ENCODE measurements at regions not wholly inside any gene's neighbourhood (a gene's known extent, or its start where the extent isn't known, plus 50 kb on each side); places are given as distances from the start of the nearest gene placed in this dataset.
A peak's percentile ranks its signal among the peaks of the same experiment; 100 is the strongest.

DNA sequence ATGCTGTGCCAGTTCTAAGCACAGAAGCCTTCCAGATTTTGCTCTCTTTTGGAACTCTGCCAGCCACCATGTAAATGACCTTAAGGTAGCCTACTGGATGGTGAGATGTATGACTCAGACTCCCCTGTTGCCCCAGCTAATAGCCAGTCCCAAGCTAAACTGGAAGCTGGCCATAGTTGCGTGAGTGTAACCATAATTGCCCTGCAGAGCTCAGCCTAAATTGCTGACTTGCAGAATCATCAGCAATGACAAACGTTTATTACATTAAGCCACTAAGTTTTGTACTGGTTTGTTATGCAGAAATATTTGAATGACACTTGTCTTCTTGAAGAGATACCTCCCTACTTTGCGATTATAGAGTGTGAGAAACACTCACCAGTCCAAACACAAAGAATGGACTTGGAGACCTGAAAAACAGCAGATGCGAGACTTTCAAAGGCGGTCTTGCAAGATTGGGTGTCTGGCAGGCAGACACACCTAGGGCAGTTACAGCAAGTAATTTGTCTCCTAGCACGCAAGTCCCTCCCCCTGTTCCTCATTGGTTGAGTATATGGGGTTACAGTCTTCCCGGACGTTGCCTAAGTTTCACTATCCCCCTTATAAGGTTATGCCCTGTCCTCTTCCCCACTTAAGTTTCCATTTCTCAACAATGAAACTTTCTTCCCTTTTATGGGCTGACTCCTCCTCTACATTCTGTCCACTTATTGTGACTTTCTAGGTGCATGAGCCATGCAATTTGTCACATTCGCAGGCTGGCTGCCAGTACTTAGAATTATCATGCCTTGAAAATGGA, 83.6 kb upstream of the XCR1 start:
- no peak overlapping the region for H3K18ac ChIP-seq (ENCODE audit: low read depth in 1 of 2, low read length in 2 of 2)
- no peak overlapping the region for H2BK15ac ChIP-seq (ENCODE audit: low read depth, poor library complexity, severe bottlenecking)
- H3K14ac ChIP-seq (ENCODE audit: low read length in 2 of 2), result no peak overlapping the region
- peak overlapping the region; percentile 10 for H3K9ac ChIP-seq (ENCODE audit: low read length)
- no peak overlapping the region for H2BK12ac ChIP-seq (ENCODE audit: low read length in 2 of 2)
- H3K4me2 ChIP-seq (ENCODE audit: low read length, poor library complexity, severe bottlenecking), result no peak overlapping the region
- no peak overlapping the region for H3K23ac ChIP-seq (ENCODE audit: low read length in 2 of 2)
- H2BK5ac ChIP-seq (ENCODE audit: low read depth, low read length, poor library complexity, severe bottlenecking), result no peak overlapping the region
- H3K9me3 ChIP-seq (ENCODE audit: control insufficient read depth, low read length), result peaks cover 9% of the 10 kb centered on the region
- no peak overlapping the region for H4K91ac ChIP-seq (ENCODE audit: low read length)
- H3K36me3 ChIP-seq (ENCODE audit: control insufficient read depth in 1 of 2, insufficient read depth in 2 of 2, low read depth in 1 of 2, low read length in 2 of 2), result no peaks in the 10 kb centered on the region
- H3K27me3 ChIP-seq (ENCODE audit: control insufficient read depth in 1 of 2, insufficient read depth in 1 of 2, low read length in 2 of 2), result no peaks in the 10 kb centered on the region
- no peak overlapping the region for H2AFZ ChIP-seq (ENCODE audit: low read depth, low read length)
- peaks cover 7% of the 10 kb centered on the region for H3K4me1 ChIP-seq (ENCODE audit: control insufficient read depth, insufficient read depth, low read depth, low read length)
- 86% methylated on average over 8 of the region's 9 CpGs for WGBS
- no peak overlapping the region for H3K4ac ChIP-seq (ENCODE audit: low read depth in 1 of 2, low read length in 2 of 2)
- H3K79me1 ChIP-seq (replicated peaks; ENCODE audit: low read length, poor library complexity, severe bottlenecking), result no peaks in the 10 kb centered on the region
- H4K8ac ChIP-seq (ENCODE audit: low read length), result no peak overlapping the region
- no peak overlapping the region for H2BK120ac ChIP-seq (ENCODE audit: low read depth, low read length)
- peak; percentile 66 for DNase-seq
- no peak overlapping the region for H3K27ac ChIP-seq (ENCODE audit: low read length, poor library complexity, severe bottlenecking)
- no peak overlapping the region for H3K4me3 ChIP-seq (ENCODE audit: insufficient read depth in 1 of 2, low read depth in 1 of 2, low read length in 2 of 2)
- no peak overlapping the region for H2AK5ac ChIP-seq (ENCODE audit: low read length, severe bottlenecking)

DNA sequence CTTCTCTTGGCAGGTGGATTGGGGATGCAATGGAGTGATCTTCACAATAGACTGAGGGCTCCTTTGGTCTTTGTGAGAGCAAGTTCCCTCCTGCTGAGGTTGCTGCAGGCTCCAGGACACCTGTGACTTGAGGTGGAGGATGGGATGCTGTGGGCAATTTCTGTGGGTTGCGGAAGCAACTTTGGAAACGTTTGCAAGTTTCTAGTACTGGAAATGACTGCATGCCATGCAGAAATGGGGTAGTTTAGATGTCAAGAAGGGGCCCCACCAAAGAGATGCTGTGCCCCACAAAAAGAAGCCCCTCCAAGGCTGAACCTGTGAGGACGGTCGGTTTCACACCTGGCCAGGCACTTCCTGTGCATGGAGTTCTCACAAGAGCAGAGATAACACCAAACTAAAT, 80.4 kb upstream of the XCR1 start:
- Histone ChIP-seq H2BK12ac (ENCODE audit: low read length in 2 of 2) (no peak overlapping the region), H4K91ac (ENCODE audit: low read length) (no peak overlapping the region), H3K9me3 (ENCODE audit: control insufficient read depth, low read length) (no peaks in the 10 kb centered on the region), H2BK5ac (ENCODE audit: low read depth, low read length, poor library complexity, severe bottlenecking) (no peak overlapping the region), H2AFZ (ENCODE audit: low read depth, low read length) (no peak overlapping the region), H2BK120ac (ENCODE audit: low read depth, low read length) (peak overlapping the region; percentile 27), H3K4me3 (ENCODE audit: insufficient read depth in 1 of 2, low read depth in 1 of 2, low read length in 2 of 2) (no peak overlapping the region), H4K8ac (ENCODE audit: low read length) (no peak overlapping the region), H3K36me3 (ENCODE audit: control insufficient read depth in 1 of 2, insufficient read depth in 2 of 2, low read depth in 1 of 2, low read length in 2 of 2) (no peaks in the 10 kb centered on the region), H3K4me1 (ENCODE audit: control insufficient read depth, insufficient read depth, low read depth, low read length) (peaks cover 7% of the 10 kb centered on the region), H3K9ac (ENCODE audit: low read length) (no peak overlapping the region), H3K27ac (ENCODE audit: low read length, poor library complexity, severe bottlenecking) (no peak overlapping the region), H2BK15ac (ENCODE audit: low read depth, poor library complexity, severe bottlenecking) (no peak overlapping the region), H3K79me1 (replicated peaks; ENCODE audit: low read length, poor library complexity, severe bottlenecking) (no peaks in the 10 kb centered on the region), H3K18ac (ENCODE audit: low read depth in 1 of 2, low read length in 2 of 2) (peak overlapping the region in 1 of 2 experiments; percentile 33), H3K4me2 (ENCODE audit: low read length, poor library complexity, severe bottlenecking) (no peak overlapping the region), H3K27me3 (ENCODE audit: control insufficient read depth in 1 of 2, insufficient read depth in 1 of 2, low read length in 2 of 2) (peaks cover 0 to 12% of the 10 kb centered on the region in 2 experiments), H3K23ac (ENCODE audit: low read length in 2 of 2) (no peak overlapping the region), H3K14ac (ENCODE audit: low read length in 2 of 2) (no peak overlapping the region), H2AK5ac (ENCODE audit: low read length, severe bottlenecking) (no peak overlapping the region), H3K4ac (ENCODE audit: low read depth in 1 of 2, low read length in 2 of 2) (no peak overlapping the region)
- 92% methylated on average over 4 of the region's 4 CpGs for WGBS
- no peak for DNase-seq

DNA sequence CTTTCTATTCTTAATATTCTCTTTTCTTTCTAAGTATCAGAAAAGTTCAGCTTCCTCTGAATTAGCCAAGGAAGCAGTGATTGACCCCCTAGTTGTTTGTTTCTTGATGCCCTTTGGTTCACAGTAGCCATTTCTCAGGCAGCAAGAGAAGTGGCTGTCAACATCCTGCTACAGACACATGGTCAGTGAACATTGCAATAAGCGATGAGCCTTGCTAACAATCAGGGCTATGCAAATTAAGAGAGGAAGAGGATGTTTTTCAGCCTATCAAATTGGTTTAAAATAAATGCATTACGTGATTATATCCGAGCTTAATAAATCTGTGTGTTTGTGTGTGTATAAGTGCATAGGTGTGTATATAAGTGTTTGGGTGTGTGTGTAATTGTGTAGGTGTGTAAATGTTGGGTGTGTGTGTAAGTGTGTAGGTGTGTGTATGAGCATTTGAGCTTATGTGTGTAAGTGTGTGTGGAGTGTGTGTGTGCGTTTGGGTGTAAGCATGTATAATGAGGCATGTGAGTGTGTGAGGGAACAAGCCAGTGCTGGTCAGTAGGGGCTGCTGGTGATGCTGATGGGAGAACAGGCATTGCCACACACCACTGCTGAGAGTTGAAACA, 78.1 kb upstream of the XCR1 start:
- WGBS, result 91% methylated on average over 4 of the region's 4 CpGs
- H2BK5ac ChIP-seq (ENCODE audit: low read depth, low read length, poor library complexity, severe bottlenecking), result no peak overlapping the region

DNA sequence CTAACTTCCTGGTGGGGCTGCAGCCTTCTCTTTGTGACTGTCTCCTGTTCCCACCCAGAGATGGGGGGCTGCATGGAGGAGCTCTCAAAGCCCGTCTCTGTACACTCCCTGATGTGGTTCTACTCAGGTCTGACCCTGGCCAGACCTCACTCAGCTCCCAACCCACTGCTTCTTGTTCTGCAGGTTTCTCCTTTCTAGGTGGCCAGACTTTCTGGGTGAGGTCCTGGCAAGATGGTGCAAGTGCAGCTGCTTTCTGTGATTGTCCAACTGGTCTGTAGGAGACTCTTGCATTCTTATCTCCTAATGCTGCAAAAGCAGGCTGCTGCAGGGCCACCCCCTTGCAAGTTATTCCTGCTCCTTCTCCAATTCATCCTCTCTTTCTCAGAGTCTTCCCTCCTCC, 77.4 kb upstream of the XCR1 start:
- peaks cover 3% of the 10 kb centered on the region for H3K9me3 ChIP-seq (ENCODE audit: control insufficient read depth, low read length)
- no peaks in the 10 kb centered on the region for H3K36me3 ChIP-seq (ENCODE audit: control insufficient read depth in 1 of 2, insufficient read depth in 2 of 2, low read depth in 1 of 2, low read length in 2 of 2)
- H3K4me3 ChIP-seq (ENCODE audit: insufficient read depth in 1 of 2, low read depth in 1 of 2, low read length in 2 of 2), result no peak overlapping the region
- H3K27me3 ChIP-seq (ENCODE audit: control insufficient read depth in 1 of 2, insufficient read depth in 1 of 2, low read length in 2 of 2), result peaks cover 0 to 12% of the 10 kb centered on the region in 2 experiments
- no peak overlapping the region for H2BK5ac ChIP-seq (ENCODE audit: low read depth, low read length, poor library complexity, severe bottlenecking)
- H2AFZ ChIP-seq (ENCODE audit: low read depth, low read length), result no peak overlapping the region
- no peak for DNase-seq
- no peaks in the 10 kb centered on the region for H3K79me1 ChIP-seq (replicated peaks; ENCODE audit: low read length, poor library complexity, severe bottlenecking)
- no peak overlapping the region for H2BK120ac ChIP-seq (ENCODE audit: low read depth, low read length)
- H4K91ac ChIP-seq (ENCODE audit: low read length), result no peak overlapping the region
- H4K8ac ChIP-seq (ENCODE audit: low read length), result no peak overlapping the region
- H3K14ac ChIP-seq (ENCODE audit: low read length in 2 of 2), result no peak overlapping the region
- H3K4me1 ChIP-seq (ENCODE audit: control insufficient read depth, insufficient read depth, low read depth, low read length), result peaks cover 5% of the 10 kb centered on the region
- no peak overlapping the region for H2AK5ac ChIP-seq (ENCODE audit: low read length, severe bottlenecking)
- H3K18ac ChIP-seq (ENCODE audit: low read depth in 1 of 2, low read length in 2 of 2), result no peak overlapping the region
- no peak overlapping the region for H3K27ac ChIP-seq (ENCODE audit: low read length, poor library complexity, severe bottlenecking)
- 50% methylated on average over 1 of the region's 1 CpG for WGBS
- no peak overlapping the region for H3K4me2 ChIP-seq (ENCODE audit: low read length, poor library complexity, severe bottlenecking)
- no peak overlapping the region for H3K23ac ChIP-seq (ENCODE audit: low read length in 2 of 2)
- H2BK12ac ChIP-seq (ENCODE audit: low read length in 2 of 2), result peak overlapping the region in 1 of 2 experiments; percentile 32
- no peak overlapping the region for H3K4ac ChIP-seq (ENCODE audit: low read depth in 1 of 2, low read length in 2 of 2)
- no peak overlapping the region for H3K9ac ChIP-seq (ENCODE audit: low read length)
- H2BK15ac ChIP-seq (ENCODE audit: low read depth, poor library complexity, severe bottlenecking), result no peak overlapping the region

More for the DNA sequence above, 78.1 kb upstream of the XCR1 start:
- no peak overlapping the region for H2BK15ac ChIP-seq (ENCODE audit: low read depth, poor library complexity, severe bottlenecking)
- no peak for DNase-seq
- peaks cover 3% of the 10 kb centered on the region for H3K9me3 ChIP-seq (ENCODE audit: control insufficient read depth, low read length)
- H2BK120ac ChIP-seq (ENCODE audit: low read depth, low read length), result no peak overlapping the region
- no peak overlapping the region for H3K27ac ChIP-seq (ENCODE audit: low read length, poor library complexity, severe bottlenecking)
- H3K9ac ChIP-seq (ENCODE audit: low read length), result no peak overlapping the region
- H3K27me3 ChIP-seq (ENCODE audit: control insufficient read depth in 1 of 2, insufficient read depth in 1 of 2, low read length in 2 of 2), result peaks cover 0 to 12% of the 10 kb centered on the region in 2 experiments
- H3K4me3 ChIP-seq (ENCODE audit: insufficient read depth in 1 of 2, low read depth in 1 of 2, low read length in 2 of 2), result no peak overlapping the region
- H3K18ac ChIP-seq (ENCODE audit: low read depth in 1 of 2, low read length in 2 of 2), result peak overlapping the region; percentile 66 to 81
- no peaks in the 10 kb centered on the region for H3K36me3 ChIP-seq (ENCODE audit: control insufficient read depth in 1 of 2, insufficient read depth in 2 of 2, low read depth in 1 of 2, low read length in 2 of 2)
- H3K23ac ChIP-seq (ENCODE audit: low read length in 2 of 2), result no peak overlapping the region
- H2BK12ac ChIP-seq (ENCODE audit: low read length in 2 of 2), result peak overlapping the region in 1 of 2 experiments; percentile 15
- H4K8ac ChIP-seq (ENCODE audit: low read length), result no peak overlapping the region
- H3K79me1 ChIP-seq (replicated peaks; ENCODE audit: low read length, poor library complexity, severe bottlenecking), result no peaks in the 10 kb centered on the region
- H2AK5ac ChIP-seq (ENCODE audit: low read length, severe bottlenecking), result no peak overlapping the region
- no peak overlapping the region for H2AFZ ChIP-seq (ENCODE audit: low read depth, low read length)
- H3K4me2 ChIP-seq (ENCODE audit: low read length, poor library complexity, severe bottlenecking), result no peak overlapping the region
- H4K91ac ChIP-seq (ENCODE audit: low read length), result no peak overlapping the region
- no peak overlapping the region for H3K14ac ChIP-seq (ENCODE audit: low read length in 2 of 2)
- H3K4me1 ChIP-seq (ENCODE audit: control insufficient read depth, insufficient read depth, low read depth, low read length), result peaks cover 5% of the 10 kb centered on the region
- no peak overlapping the region for H3K4ac ChIP-seq (ENCODE audit: low read depth in 1 of 2, low read length in 2 of 2)
